ENCODE measurements at regions not wholly inside any gene's neighbourhood (a gene's known extent, or its start where the extent isn't known, plus 50 kb on each side); places are given as distances from the start of the nearest gene placed in this dataset.
"Not testable (repeated sequence)": the region's sequence is repeated elsewhere in the genome, so short reads cannot be mapped to it uniquely, and the experiment has no call there.

DNA sequence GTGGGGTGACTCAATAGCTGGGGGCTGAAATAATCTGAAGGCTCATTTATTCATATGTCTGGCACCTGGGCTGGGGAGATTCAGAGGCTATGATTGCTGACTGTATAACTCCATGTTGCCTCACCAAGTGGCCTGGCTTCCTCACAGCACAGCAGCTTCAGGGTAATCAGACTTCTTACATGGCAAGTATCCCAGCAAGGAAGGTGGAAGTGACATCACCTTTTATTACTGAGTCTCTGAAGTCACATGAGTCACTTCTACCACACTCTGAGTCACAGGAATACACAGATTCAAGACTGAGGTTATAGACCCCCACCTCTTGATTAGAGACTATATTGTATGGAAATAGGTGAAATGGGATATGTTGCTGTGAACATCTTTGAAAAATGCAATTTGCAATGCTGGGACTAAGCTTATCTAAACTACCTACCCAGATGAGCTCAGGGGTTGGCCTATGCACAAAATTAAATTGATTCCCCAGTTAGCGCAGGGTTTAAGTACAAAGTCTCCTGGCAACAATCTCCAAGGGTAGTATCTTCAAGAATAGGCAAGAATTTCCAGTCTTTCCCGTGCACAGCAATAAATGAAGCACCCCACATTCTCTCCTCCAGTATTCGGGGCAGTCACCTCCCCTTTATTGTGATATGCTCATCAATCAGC lies 553.1 kb downstream of the LRRC70 start:
- DNase-seq = no peak
- intact Hi-C loops (cut with DNase I) = no loop called here

- intact Hi-C loops (cut with DNase I) = no loop called here
- DNase-seq = no peak
Measured at GRCh38 chr5:63128761-63129160, 550.1 kb downstream of the LRRC70 start.

DNA sequence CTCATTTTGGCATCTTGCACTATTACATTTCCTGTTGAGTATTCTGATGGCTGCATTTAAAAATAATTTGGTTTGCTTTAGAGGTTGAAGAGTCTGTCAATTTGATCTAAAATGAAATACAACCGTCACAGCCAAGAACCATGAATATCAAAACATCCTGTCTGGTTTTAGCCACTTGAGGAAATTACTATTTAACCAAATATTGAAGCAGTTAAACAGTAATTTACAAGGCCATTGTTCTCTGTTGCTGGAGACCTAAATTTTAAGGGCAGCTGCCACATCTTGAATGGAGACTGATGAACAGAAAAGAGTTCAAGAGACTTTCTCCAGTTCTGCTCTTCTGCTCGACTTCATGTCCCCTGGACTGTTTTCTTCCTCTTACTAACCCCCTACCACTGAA lies 549.4 kb downstream of the LRRC70 start:
- intact Hi-C loops (cut with DNase I) = no loop called here
- no peak for DNase-seq

DNA sequence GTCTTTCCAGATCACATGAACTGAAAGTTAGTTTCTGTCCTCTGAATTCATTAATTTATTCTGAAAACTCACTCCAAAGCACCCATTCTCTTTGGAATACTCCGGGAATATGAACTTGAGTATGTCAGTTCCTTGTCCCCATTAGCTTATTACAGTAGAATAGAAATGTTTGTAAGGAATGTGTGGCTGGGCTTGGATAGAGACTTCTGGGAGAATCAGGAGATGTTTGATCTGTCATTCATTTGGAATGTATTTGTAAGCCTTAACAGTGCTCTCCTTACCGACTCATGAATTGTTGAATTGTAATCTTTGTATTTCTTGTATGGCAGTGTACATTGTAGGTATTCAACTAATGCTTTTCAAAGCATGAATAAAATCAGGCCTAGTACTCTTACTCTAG lies 548.4 kb downstream of the LRRC70 start:
- DNase-seq = no peak
- intact Hi-C loops (cut with DNase I) = no loop called here

GRCh38 chr5:63125862-63126261 lies 547.2 kb downstream of the LRRC70 start:
- intact Hi-C loops (cut with DNase I) = no loop called here
- no peak for DNase-seq

DNA sequence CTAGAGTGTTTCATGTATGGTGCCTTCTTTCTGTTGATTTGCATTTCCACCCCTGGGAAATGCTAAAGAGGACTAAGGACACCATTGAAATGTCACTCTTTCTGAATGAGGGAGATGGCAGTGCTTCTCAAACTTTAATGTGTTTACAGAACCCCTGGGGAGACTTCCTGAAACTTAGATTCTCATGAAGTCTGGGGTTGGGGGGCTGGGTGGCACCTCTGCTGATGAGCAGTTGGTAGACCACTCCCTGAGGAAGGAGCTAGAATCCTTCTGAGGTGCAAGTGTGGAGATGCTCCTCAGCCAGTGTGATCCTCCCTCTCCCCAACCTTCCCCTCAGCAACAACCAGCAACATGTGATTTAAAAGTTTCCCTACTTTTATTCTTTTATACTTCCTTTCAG lies 546.8 kb downstream of the LRRC70 start:
- no peak for DNase-seq
- intact Hi-C loops (cut with DNase I) = no loop called here

GRCh38 chr5:63124266-63124665 lies 545.6 kb downstream of the LRRC70 start:
- no peak for DNase-seq
- intact Hi-C loops (cut with DNase I) = no loop called here

DNA sequence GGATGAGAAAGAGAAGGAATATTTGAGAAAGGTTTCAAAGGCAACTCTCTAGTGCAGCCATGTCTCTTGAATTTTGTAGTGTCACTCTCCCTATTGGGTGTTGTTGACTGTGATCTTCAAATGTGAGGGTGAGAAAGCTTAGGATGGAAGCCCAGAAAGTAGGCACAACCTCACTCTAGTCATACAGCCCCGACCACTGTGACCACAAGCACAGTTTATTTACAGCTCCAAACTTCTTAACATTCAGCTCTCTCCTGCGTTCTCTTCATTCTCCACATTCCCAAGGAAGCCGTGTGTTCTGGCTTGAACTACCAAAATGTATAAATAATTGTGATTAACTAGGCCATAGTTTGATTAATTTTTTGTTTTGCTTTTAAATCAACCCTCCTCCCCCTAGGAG lies 542.9 kb downstream of the LRRC70 start:
- no peak for DNase-seq
- intact Hi-C loops (cut with DNase I) = no loop called here

DNA sequence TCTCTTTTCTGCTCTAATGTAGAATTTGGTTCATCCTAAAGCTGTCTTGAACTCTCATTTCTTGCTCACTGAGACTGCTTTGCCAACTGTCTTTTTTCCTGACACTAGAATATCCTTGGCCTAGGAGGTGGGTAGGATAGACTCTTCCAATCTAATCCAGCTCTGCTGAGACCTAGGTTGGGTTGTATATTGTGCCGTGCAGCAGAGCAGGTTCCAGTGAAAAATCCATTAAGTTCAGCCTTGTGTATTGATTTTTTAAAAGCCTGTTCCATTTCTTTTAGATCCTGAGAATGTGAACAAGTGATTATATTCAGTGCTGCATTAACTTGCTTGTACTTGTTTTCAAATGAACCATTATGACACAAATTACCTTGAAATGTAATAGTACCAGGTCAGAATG lies 539.6 kb downstream of the LRRC70 start:
- no peak for DNase-seq
- intact Hi-C loops (cut with DNase I) = no loop called here

DNA sequence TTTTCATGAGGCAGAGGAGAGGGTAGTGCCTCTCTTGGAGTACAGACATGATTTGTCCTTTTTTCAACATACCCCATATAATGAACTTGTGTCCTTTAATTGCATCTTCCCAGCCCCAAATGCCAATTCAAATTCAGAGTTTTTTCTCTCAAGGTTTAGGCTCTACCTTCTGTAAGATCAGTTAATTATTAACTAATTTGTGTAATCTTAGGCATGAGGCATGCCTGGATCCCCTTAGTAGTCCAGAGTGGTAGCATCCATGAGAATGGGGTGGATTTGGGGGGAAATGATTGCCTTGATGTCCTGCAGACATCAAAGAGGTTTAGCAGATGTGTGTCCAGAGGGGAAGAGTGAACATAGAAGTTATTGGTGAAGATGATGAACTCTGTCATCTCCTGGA lies 533.3 kb downstream of the LRRC70 start:
- intact Hi-C loops (cut with DNase I) = no loop called here
- no peak for DNase-seq

DNA sequence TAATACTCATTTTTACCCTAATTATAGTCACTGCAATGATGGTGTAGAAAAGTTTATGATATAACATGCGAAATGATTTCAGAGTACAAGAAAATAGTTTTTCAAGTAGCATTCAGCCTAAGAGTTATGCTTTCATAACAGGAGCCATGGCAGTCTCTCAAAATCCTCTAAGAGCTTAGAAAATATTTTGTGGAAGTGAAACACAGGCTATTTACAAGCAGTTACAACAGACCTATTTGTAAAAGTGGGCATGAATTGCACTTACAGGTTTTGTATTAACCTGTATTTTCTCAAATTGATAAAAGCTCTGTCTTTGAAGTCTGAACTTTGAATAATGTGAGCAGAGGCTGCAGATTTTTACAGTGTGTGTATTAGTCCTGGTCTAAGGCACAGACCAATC lies 523.3 kb downstream of the LRRC70 start:
- intact Hi-C loops (cut with DNase I) = no loop called here
- DNase-seq = no peak

DNA sequence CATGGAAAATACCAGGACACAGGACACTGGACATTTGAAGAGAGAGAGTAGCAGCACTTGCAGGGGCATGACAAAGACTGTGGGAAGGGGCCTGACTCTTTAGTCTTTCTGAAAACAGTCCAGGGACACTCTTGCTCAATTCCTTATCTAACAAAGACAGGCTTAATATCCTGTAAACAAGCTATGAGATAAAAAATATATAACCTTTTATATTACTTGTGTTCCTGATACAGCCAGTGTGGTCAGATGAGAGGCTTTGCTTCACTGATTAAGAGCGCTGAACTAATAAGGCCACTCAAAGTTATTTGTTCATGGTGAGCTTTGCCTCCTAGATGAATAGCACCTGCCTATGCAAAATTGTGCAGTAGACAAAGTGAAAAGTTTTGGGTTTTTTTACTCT lies 518.7 kb downstream of the LRRC70 start:
- intact Hi-C loops (cut with DNase I) = no loop called here
- DNase-seq = no peak

DNA sequence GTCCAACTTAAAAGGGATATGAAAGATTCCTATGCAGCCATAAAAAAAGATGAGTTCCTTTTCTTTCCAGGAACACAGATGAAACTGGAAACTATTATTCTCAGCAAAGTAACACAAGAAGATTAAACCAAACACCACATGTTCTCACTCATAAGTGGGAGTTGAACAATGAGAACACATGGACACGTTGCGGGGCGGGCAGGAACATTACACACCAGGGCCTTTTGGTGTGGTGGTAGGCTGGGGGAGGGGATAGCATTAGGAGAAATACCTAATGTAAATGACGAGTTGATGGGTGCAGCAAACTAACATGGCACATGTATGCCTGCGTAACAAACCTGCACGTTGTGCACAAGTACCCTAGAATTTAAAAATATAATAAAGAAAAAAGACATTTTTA lies 516.1 kb downstream of the LRRC70 start:
- peak in 2 of 10 donors; percentile 25 to 78 for DNase-seq
- intact Hi-C loops (cut with DNase I) = no loop called here

DNA sequence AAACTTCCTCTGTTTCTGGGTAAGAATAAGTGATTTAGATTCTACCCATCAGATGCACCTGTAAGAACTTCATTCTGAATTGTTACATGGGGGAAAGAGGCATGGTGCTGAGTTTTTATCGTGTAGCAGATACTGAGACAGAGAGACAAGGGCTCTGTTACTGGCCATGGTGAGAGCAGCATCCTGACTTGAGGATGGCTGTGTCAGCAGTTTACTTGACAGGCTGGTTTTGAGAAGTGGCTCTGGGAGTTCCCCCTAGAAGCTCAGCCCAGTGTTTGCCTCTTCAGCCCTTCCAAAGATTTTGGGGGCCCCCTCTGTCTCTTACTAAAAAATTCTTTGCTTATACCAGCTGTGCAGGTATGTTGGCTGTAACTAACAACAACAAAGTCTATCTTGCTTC lies 510.5 kb downstream of the LRRC70 start:
- DNase-seq = no peak
- intact Hi-C loops (cut with DNase I) = no loop called here

DNA sequence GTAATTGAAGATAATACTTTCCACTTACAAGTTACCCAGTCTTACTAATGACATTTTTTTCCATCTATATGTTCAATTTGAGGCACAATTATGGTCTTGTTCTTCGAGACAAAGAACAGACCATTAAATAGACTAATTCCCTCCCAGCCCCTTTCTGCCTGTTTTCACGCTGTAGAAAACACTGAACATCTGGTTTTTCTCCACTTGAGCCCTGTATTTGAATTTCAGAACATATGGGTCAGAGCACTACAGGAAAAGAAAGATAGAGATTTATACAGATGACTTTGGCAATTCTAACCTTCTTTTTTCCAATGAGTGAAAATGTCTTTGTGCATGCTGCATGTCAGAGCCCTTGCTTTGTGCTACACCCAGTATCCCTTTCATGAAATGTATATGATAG lies 506.9 kb downstream of the LRRC70 start:
- intact Hi-C loops (cut with DNase I) = no loop called here
- no peak for DNase-seq

DNA sequence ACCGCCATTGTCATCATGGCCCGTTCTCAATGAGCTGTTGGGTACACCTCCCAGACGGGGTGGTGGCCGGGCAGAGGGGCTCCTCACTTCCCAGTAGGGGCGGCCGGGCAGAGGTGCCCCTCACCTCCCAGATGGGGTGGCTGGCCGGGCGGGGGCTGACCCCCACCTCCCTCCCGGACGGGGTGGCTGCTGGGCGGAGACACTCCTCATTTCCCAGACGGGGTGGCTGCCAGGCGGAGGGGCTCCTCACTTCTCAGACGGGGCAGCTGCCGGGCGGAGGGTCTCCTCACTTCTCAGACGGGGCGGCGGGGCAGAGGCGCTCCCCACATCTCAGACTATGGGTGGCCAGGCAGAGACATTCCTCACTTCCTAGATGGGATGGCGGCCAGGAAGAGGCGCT lies 505.1 kb downstream of the LRRC70 start:
- DNase-seq; intact Hi-C loops (cut with DNase I): not testable (repeated sequence)

GRCh38 chr5:63081402-63081801 lies 502.8 kb downstream of the LRRC70 start:
- no peak for DNase-seq
- intact Hi-C loops (cut with DNase I) = no loop called here

- no peak for DNase-seq
- intact Hi-C loops (cut with DNase I) = no loop called here
Measured at GRCh38 chr5:63070001-63070400, 491.4 kb downstream of the LRRC70 start.

DNA sequence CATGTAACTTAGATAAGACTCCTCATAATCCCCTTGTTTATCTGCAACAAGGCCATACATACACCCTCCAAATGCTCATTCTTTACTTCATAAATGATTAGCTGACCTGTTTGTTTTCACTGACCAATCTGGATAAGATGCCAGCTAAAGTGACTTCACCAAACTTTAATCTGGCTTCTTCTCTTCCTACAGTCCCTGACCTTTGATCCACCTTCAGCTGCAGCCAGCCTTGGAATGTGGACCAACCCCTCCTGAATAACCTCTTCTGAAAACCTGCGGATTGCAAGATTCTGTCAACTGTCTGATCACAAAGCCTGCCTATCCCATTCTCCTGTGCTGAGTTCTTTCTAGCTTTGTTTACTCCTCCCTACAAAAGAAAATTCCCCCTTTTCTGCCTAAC lies 476.8 kb downstream of the LRRC70 start:
- no peak for DNase-seq
- intact Hi-C loops (cut with DNase I) = no loop called here

- intact Hi-C loops (cut with DNase I) = no loop called here
- DNase-seq = no peak
Measured at GRCh38 chr5:63053019-63053638, 474.5 kb downstream of the LRRC70 start.

DNA sequence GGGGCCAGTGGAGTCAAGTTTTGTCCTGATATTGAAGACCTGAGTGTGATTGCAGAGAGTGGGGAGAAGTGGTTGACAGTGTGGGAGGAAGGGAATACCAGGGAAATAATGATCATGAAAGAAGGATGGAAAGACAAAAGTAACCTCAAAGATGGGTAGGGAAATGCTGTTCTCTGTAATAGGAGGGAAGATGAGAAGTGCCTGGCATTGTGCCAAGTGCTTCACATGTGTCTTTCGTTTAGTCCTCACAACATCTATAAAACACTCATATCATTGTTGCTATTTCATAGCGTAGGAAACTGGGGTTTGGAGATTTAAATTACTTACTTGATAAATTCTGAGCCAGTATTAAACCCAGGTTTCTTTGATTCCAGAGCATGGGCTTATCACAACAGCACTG lies 472.3 kb downstream of the LRRC70 start:
- DNase-seq = no peak
- intact Hi-C loops (cut with DNase I) = no loop called here

DNA sequence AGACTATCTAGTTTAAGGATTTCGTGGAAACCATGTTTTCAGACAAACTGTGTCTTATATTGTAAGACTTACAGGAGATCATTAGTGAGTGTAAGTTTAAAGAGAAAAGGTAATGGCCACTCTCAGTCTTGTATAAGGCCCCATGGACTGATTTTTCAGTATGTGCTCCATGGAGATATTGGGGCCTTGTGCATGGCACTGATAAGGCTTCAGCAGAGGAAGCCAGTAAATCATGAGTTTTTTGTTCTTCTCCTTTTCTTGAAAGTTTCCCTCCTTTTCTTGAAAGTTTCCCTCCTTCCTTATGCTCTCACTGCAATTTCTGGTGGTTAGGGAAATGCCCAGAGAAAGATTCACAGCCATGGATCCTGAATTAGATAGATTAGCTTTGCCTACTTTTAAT lies 471.3 kb downstream of the LRRC70 start:
- intact Hi-C loops (cut with DNase I) = no loop called here
- no peak for DNase-seq

DNA sequence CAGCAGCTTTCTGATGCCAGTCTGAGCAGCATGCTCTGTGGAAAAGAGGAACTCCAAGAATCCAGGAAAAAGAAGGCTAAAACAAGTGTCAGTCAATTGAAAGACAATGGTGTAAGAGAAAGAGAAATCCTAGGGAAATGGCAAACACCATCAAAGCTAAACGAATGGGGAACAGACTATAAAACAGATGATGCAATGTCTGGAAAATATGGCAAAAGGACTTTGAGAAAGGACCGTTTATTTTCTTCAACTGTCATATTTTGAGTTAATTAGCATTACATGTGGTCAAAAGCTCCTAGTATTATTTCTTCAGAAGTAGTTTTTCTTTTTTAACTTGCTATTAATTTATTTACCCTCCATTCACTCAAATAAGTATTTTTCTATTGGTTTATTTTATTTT lies 465.2 kb downstream of the LRRC70 start:
- intact Hi-C loops (cut with DNase I) = no loop called here
- DNase-seq = no peak
